ENCODE measurements at regions not wholly inside any gene's neighbourhood (a gene's known extent, or its start where the extent isn't known, plus 50 kb on each side); places are given as distances from the start of the nearest gene placed in this dataset.

- TF ChIP-seq POLR2A (IDR thresholded peaks at IDR 0.05): no peak
- no peak for TF ChIP-seq CTCF (IDR thresholded peaks at IDR 0.05)
These were observed 257.7 kb upstream of the CDYL start for GRCh38 chr6:4518506-4518905.

Data from stomach (tissue), 4 donors.